ENCODE measurements at regions not wholly inside any gene's neighbourhood (a gene's known extent, or its start where the extent isn't known, plus 50 kb on each side); places are given as distances from the start of the nearest gene placed in this dataset.

DNA sequence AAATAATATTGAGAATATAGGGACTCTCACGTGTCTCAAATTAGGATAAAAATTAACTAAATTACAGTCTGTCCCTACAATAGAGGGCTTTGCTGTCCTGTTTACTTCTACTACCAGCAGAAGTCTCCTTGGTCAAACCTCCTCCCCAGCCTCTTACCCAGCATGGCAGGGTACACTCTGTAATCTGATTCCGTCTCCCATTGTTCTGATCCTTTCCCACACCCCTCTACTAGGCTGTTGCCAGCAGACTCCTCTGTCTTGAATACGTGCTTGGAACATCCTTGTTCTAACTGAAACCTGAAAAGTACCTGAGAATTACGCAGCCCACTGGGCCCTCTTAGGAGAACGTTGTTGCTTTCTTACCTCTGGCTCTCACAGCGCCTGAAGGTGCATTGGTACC, 112.2 kb upstream of the PREP start:
- no peaks in the 10 kb centered on the region for H3K36me3 ChIP-seq (ENCODE audit: control insufficient read depth in 4 of 4, insufficient read depth in 3 of 4, low read depth in 1 of 4, low read length in 3 of 4)
- H3K27me3 ChIP-seq (ENCODE audit: control insufficient read depth in 4 of 4, insufficient read depth in 4 of 4, low read length in 3 of 4): no peaks in the 10 kb centered on the region
- no peak for DNase-seq (ENCODE audit: low spot score)
- no peak overlapping the region for H3K27ac ChIP-seq (ENCODE audit: low read depth in 1 of 2, low read length in 2 of 2)
- no peak overlapping the region for H3K4me3 ChIP-seq (ENCODE audit: low read depth in 1 of 3, low read length in 3 of 3)
- H3K4me1 ChIP-seq (ENCODE audit: control insufficient read depth in 4 of 4, insufficient read depth in 4 of 4, low read length in 3 of 4): no peaks in the 10 kb centered on the region
- H3K9ac ChIP-seq (ENCODE audit: low read depth in 1 of 2, low read length in 2 of 2): no peak overlapping the region
- TF ChIP-seq TAF1 (conservative IDR thresholded peaks at IDR 0.05) (no peak), ZBTB33 (IDR thresholded peaks at IDR 0.05) (no peak), HNF4G (IDR thresholded peaks at IDR 0.05) (no peak), FOXA1 (IDR thresholded peaks at IDR 0.05) (no peak), RXRA (IDR thresholded peaks at IDR 0.05) (no peak), SP1 (IDR thresholded peaks at IDR 0.05) (no peak), GABPA (IDR thresholded peaks at IDR 0.05 in 1 of 2, conservative IDR thresholded peaks at IDR 0.05 in 1 of 2) (no peak), MAX (IDR thresholded peaks at IDR 0.05) (no peak), YY1 (IDR thresholded peaks at IDR 0.05) (no peak), JUND (IDR thresholded peaks at IDR 0.05) (no peak), RAD21 (IDR thresholded peaks at IDR 0.05) (no peak), EGR1 (IDR thresholded peaks at IDR 0.05; ENCODE audit: low read depth in 2 of 2) (no peak), FOXA2 (IDR thresholded peaks at IDR 0.05) (no peak), HNF4A (conservative IDR thresholded peaks at IDR 0.05) (no peak), NR2F2 (IDR thresholded peaks at IDR 0.05) (no peak)
- TF ChIP-seq, protein P1, sequence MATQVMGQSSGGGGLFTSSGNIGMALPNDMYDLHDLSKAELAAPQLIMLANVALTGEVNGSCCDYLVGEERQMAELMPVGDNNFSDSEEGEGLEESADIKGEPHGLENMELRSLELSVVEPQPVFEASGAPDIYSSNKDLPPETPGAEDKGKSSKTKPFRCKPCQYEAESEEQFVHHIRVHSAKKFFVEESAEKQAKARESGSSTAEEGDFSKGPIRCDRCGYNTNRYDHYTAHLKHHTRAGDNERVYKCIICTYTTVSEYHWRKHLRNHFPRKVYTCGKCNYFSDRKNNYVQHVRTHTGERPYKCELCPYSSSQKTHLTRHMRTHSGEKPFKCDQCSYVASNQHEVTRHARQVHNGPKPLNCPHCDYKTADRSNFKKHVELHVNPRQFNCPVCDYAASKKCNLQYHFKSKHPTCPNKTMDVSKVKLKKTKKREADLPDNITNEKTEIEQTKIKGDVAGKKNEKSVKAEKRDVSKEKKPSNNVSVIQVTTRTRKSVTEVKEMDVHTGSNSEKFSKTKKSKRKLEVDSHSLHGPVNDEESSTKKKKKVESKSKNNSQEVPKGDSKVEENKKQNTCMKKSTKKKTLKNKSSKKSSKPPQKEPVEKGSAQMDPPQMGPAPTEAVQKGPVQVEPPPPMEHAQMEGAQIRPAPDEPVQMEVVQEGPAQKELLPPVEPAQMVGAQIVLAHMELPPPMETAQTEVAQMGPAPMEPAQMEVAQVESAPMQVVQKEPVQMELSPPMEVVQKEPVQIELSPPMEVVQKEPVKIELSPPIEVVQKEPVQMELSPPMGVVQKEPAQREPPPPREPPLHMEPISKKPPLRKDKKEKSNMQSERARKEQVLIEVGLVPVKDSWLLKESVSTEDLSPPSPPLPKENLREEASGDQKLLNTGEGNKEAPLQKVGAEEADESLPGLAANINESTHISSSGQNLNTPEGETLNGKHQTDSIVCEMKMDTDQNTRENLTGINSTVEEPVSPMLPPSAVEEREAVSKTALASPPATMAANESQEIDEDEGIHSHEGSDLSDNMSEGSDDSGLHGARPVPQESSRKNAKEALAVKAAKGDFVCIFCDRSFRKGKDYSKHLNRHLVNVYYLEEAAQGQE (IDR thresholded peaks at IDR 0.05): no peak
- TF ChIP-seq, protein P2, sequence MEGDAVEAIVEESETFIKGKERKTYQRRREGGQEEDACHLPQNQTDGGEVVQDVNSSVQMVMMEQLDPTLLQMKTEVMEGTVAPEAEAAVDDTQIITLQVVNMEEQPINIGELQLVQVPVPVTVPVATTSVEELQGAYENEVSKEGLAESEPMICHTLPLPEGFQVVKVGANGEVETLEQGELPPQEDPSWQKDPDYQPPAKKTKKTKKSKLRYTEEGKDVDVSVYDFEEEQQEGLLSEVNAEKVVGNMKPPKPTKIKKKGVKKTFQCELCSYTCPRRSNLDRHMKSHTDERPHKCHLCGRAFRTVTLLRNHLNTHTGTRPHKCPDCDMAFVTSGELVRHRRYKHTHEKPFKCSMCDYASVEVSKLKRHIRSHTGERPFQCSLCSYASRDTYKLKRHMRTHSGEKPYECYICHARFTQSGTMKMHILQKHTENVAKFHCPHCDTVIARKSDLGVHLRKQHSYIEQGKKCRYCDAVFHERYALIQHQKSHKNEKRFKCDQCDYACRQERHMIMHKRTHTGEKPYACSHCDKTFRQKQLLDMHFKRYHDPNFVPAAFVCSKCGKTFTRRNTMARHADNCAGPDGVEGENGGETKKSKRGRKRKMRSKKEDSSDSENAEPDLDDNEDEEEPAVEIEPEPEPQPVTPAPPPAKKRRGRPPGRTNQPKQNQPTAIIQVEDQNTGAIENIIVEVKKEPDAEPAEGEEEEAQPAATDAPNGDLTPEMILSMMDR (IDR thresholded peaks at IDR 0.05; ENCODE audit: low read depth, low read length, missing input control): no peak
- TF ChIP-seq, protein P3, sequence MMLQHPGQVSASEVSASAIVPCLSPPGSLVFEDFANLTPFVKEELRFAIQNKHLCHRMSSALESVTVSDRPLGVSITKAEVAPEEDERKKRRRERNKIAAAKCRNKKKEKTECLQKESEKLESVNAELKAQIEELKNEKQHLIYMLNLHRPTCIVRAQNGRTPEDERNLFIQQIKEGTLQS (IDR thresholded peaks at IDR 0.05): no peak
- WGBS: 60% methylated on average over 6 of the region's 6 CpGs
- H3K9me3 ChIP-seq (ENCODE audit: control insufficient read depth in 4 of 4, low read length in 3 of 4): no peaks in the 10 kb centered on the region
